ENCODE measurements at regions not wholly inside any gene's neighbourhood (a gene's known extent, or its start where the extent isn't known, plus 50 kb on each side); places are given as distances from the start of the nearest gene placed in this dataset.

GRCh38 chr16:55214412-55214811 lies 109.6 kb upstream of the IRX6 start:
- Mint-ChIP-seq H3K9me3 (no peaks in the 10 kb centered on the region), H3K36me3 (no peaks in the 10 kb centered on the region), H3K4me3 (no peak overlapping the region), H3K4me1 (no peaks in the 10 kb centered on the region), H3K27me3 (ENCODE audit: low read depth) (peaks cover 52% of the 10 kb centered on the region), H3K27ac (no peak overlapping the region)
- TF ChIP-seq CTCF (IDR thresholded peaks at IDR 0.05; ENCODE audit: unreplicated experiment), result no peak
- DNase-seq (ENCODE audit: low spot score in 2 of 2, unreplicated experiment in 2 of 2), result no peak

DNA sequence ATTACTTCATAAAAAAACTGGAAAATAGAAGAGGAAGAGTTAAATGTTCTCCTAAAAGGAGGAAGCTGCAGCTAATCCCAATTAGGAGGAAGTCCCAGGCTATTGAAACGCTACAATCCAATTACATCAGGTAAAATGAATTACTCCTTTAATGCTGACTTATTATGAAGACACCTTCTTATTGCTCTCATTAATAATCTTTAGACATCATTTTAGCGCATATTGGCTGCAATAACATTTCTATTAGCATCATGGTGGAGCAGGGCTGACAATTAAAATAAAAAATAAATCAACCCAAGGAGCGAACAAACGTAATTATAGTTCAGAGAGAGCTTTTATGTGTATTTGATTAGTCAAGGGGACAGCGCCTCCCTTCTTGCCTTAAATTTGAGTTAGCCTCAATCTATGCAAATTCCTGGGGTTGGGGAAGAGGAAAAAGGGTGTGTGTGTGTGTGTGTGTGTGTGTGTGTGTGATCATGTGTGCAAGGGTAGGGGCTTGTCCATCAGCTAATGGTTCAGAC lies 109.0 kb upstream of the IRX6 start:
- no peak for TF ChIP-seq CTCF (IDR thresholded peaks at IDR 0.05; ENCODE audit: unreplicated experiment)
- peaks cover 57% of the 10 kb centered on the region for H3K27me3 Mint-ChIP-seq (ENCODE audit: low read depth)
- no peak overlapping the region for H3K27ac Mint-ChIP-seq
- no peaks in the 10 kb centered on the region for H3K36me3 Mint-ChIP-seq
- no peaks in the 10 kb centered on the region for H3K9me3 Mint-ChIP-seq
- no peak for DNase-seq (ENCODE audit: low spot score in 2 of 2, unreplicated experiment in 2 of 2)
- no peak overlapping the region for H3K4me3 Mint-ChIP-seq
- H3K4me1 Mint-ChIP-seq, result no peaks in the 10 kb centered on the region

- no peaks in the 10 kb centered on the region for H3K36me3 Mint-ChIP-seq
- TF ChIP-seq CTCF (IDR thresholded peaks at IDR 0.05; ENCODE audit: unreplicated experiment), result no peak
- no peak for DNase-seq (ENCODE audit: low spot score in 2 of 2, unreplicated experiment in 2 of 2)
- peaks cover 5% of the 10 kb centered on the region for H3K9me3 Mint-ChIP-seq
- no peak overlapping the region for H3K27ac Mint-ChIP-seq
- no peak overlapping the region for H3K4me3 Mint-ChIP-seq
- H3K27me3 Mint-ChIP-seq (ENCODE audit: low read depth), result peaks cover 62% of the 10 kb centered on the region
- H3K4me1 Mint-ChIP-seq, result peaks cover 2% of the 10 kb centered on the region
Measured at GRCh38 chr16:55217392-55217791, 106.6 kb upstream of the IRX6 start.

DNA sequence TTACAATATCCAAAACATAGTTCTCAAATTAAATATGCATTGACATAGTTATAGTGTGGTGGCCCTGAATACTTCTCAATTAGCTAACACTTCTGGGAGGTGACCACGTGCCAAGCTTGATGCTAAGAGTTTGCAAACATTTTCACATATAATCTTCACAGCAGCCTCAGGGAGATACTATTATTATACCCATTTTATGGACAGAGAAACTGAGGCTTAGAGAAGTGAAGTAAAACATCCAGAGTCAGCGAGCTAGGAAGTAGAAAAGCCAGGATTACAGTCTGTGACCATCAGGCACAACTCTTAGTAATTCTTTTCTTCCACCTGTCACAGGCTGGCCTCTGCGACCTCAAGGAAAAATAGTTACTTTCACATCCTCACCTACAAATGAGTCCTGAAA lies 102.2 kb upstream of the IRX6 start:
- H3K27me3 Mint-ChIP-seq (ENCODE audit: low read depth), result peaks cover 58% of the 10 kb centered on the region
- no peaks in the 10 kb centered on the region for H3K36me3 Mint-ChIP-seq
- peaks cover 19% of the 10 kb centered on the region for H3K9me3 Mint-ChIP-seq
- TF ChIP-seq CTCF (IDR thresholded peaks at IDR 0.05; ENCODE audit: unreplicated experiment), result no peak
- H3K4me3 Mint-ChIP-seq, result no peak overlapping the region
- no peak overlapping the region for H3K27ac Mint-ChIP-seq
- peaks cover 7% of the 10 kb centered on the region for H3K4me1 Mint-ChIP-seq
- no peak for DNase-seq (ENCODE audit: low spot score in 2 of 2, unreplicated experiment in 2 of 2)

DNA sequence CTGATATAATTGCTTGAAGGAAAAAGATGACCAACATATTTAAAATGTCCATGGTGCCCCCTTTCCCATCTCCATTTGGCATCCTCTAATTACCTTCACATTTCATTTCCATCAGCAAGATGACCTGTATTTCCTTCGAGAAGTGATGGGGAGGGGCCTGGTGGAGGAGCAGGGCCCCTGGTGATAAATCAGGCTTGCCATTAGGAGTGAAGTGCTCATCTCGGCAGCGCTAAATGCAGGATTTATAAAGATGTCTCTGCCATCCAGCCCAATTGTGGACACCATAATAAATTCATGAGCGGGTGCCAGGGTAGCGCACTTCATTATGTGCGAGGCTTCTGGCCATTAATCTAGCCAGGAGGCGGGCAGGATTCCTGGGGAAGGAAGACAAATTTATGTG lies 101.5 kb upstream of the IRX6 start:
- peaks cover 62% of the 10 kb centered on the region for H3K27me3 Mint-ChIP-seq (ENCODE audit: low read depth)
- peaks cover 7% of the 10 kb centered on the region for H3K4me1 Mint-ChIP-seq
- no peak for DNase-seq (ENCODE audit: low spot score in 2 of 2, unreplicated experiment in 2 of 2)
- H3K4me3 Mint-ChIP-seq, result no peak overlapping the region
- H3K27ac Mint-ChIP-seq, result no peak overlapping the region
- TF ChIP-seq CTCF (IDR thresholded peaks at IDR 0.05; ENCODE audit: unreplicated experiment), result no peak
- peaks cover 19% of the 10 kb centered on the region for H3K9me3 Mint-ChIP-seq
- H3K36me3 Mint-ChIP-seq, result no peaks in the 10 kb centered on the region

DNA sequence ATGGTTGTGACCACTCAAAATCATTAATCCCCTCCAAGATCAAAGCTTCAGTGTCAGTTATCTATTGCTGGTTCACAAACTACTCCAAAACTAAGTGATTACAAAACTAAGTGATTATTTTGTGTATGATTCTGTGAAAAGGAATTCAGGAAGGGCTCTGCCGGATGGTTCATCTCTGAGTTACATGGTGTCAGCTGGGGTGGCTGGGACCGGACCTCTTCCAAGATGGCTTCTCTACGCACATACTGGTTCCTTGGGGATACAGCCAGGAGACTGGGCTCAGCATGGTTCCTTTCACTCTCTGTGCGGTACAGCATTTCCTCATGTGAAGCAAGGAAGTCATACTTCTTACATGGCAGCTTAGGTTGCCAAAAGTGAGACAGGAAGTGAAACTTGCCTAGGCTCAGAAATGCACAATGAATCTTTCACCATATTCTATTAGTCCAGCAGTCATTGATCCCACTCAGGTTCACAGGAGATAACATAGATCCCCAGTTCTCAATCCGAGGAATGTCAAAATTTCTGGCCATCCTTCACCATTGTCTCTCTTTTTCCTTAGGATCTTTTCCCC lies 97.9 kb upstream of the IRX6 start:
- Mint-ChIP-seq H3K27me3 (ENCODE audit: low read depth) (peaks cover 53% of the 10 kb centered on the region), H3K27ac (no peak overlapping the region), H3K4me1 (peaks cover 7% of the 10 kb centered on the region), H3K9me3 (peaks cover 14% of the 10 kb centered on the region), H3K4me3 (no peak overlapping the region), H3K36me3 (no peaks in the 10 kb centered on the region)
- DNase-seq (ENCODE audit: low spot score in 2 of 2, unreplicated experiment in 2 of 2), result no peak
- TF ChIP-seq CTCF (IDR thresholded peaks at IDR 0.05; ENCODE audit: unreplicated experiment), result no peak
